DND-41 (cell line): ENCODE measurements at regions not wholly inside any gene's neighbourhood (a gene's known extent, or its start where the extent isn't known, plus 50 kb on each side); places are given as distances from the start of the nearest gene placed in this dataset.

Source experiments
- ATAC-seq: fragments of 200-7000 bp; cut with Tn5 transposase; 3 replicates; pipeline ENCODE4 v1.9.1; 2021; ENCODE audit warnings: low read depth; ENCODE audit not compliant: insufficient read depth
- DNase-seq: peaks from one replicate; pipeline ENCODE4 v3.0.0-alpha.2; 2020
- H2AFZ ChIP-seq: 2 replicates; pipeline ENCODE4 v1.6.0; 2012; ENCODE audit warnings: low read depth, low read length
- H3K27ac ChIP-seq: 2 replicates; pipeline ENCODE4 v1.5.1; 2012; ENCODE audit warnings: low read length, inconsistent platforms
- H3K27me3 ChIP-seq: fragments of 200-600 bp; sonication (generic); 2 replicates; pipeline ENCODE4 v1.6.0; 2012; ENCODE audit warnings: low read length, mild to moderate bottlenecking, inconsistent platforms; ENCODE audit not compliant: insufficient read depth, poor library complexity
- H3K36me3 ChIP-seq: 2 replicates; pipeline ENCODE4 v1.5.1; 2012; ENCODE audit warnings: low read length, inconsistent platforms; ENCODE audit not compliant: insufficient read depth
- H3K4me1 ChIP-seq: 2 replicates; pipeline ENCODE4 v1.5.1; 2012; ENCODE audit warnings: mild to moderate bottlenecking, low read length; ENCODE audit not compliant: insufficient read depth
- H3K4me2 ChIP-seq: 2 replicates; pipeline ENCODE4 v1.6.0; 2012; ENCODE audit warnings: mild to moderate bottlenecking, moderate library complexity, low read length, inconsistent platforms; ENCODE audit not compliant: insufficient read depth
- H3K4me3 ChIP-seq, 2 experiments: fragments of 200-600 bp in 1 of 2; shearing (Covaris generic) in 1 of 2; 2 replicates each; pipeline ENCODE4 v1.5.1; 2012 to 2016; ENCODE audit warnings: inconsistent platforms in 2 of 2, low read length in 2 of 2, mild to moderate bottlenecking in 2 of 2, low read depth in 1 of 2, moderate library complexity in 1 of 2
- H3K79me2 ChIP-seq: 2 replicates; pipeline ENCODE4 v1.6.0; 2012; ENCODE audit warnings: low read length, inconsistent platforms; ENCODE audit not compliant: insufficient read depth
- H3K9ac ChIP-seq: 2 replicates; pipeline ENCODE4 v1.6.0; 2012; ENCODE audit warnings: low read depth, mild to moderate bottlenecking, inconsistent platforms, low read length, moderate library complexity
- H3K9me3 ChIP-seq: 2 replicates; pipeline ENCODE4 v1.5.1; 2012; ENCODE audit warnings: low read length, moderate library complexity, mild to moderate bottlenecking, inconsistent platforms; ENCODE audit not compliant: insufficient read depth, severe bottlenecking
- H4K20me1 ChIP-seq: 2 replicates; pipeline ENCODE4 v1.6.0; 2012; ENCODE audit warnings: low read length; ENCODE audit not compliant: insufficient read depth
- EZH2 ChIP-seq: IDR thresholded peaks from 3 replicates; pipeline ENCODE4 v1.6.1; 2012; ENCODE audit warnings: borderline replicate concordance, low read depth, mild to moderate bottlenecking, moderate library complexity, low read length, inconsistent platforms; ENCODE audit not compliant: severe bottlenecking
- TF ChIP-seq, protein P1 (sequence below): IDR thresholded peaks from 2 replicates; pipeline ENCODE4 v1.5.1; 2012; ENCODE audit warnings: borderline replicate concordance, low read length, moderate library complexity, mild to moderate bottlenecking; ENCODE audit not compliant: poor library complexity, severe bottlenecking; ENCODE audit errors: extremely low read depth

DNA sequence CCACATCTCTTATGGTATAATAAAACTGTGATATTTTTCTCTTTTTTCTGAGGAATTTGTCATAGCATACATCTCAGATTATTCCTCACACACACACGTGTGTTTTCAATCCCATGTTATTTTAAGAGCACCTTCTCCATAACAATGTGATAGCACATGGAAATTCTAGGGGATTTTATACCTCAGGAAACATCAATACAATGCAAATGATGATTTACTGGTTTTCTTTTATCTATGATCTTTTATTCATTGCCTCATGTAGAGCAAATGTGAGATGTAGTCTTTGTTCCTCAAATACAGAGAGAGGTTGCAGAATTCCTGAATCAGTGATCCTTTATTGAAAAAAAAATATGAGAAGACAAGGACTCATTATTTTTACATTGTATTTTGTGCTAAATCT, 128.3 kb upstream of the ROBO1 start:
- DNase-seq (no peak), ATAC-seq (no peak)
- H3K9me3 ChIP-seq: no peaks in the 10 kb centered on the region
- no peaks in the 10 kb centered on the region for H3K27me3 ChIP-seq
- H3K4me3 ChIP-seq: no peak overlapping the region
- no peaks in the 10 kb centered on the region for H3K4me1 ChIP-seq
- H3K9ac ChIP-seq: no peak overlapping the region
- no peak overlapping the region for H2AFZ ChIP-seq
- H3K79me2 ChIP-seq: no peaks in the 10 kb centered on the region
- no peaks in the 10 kb centered on the region for H4K20me1 ChIP-seq
- no peak overlapping the region for H3K4me2 ChIP-seq
- no peaks in the 10 kb centered on the region for H3K36me3 ChIP-seq
- H3K27ac ChIP-seq: no peak overlapping the region
- TF ChIP-seq, protein P1, sequence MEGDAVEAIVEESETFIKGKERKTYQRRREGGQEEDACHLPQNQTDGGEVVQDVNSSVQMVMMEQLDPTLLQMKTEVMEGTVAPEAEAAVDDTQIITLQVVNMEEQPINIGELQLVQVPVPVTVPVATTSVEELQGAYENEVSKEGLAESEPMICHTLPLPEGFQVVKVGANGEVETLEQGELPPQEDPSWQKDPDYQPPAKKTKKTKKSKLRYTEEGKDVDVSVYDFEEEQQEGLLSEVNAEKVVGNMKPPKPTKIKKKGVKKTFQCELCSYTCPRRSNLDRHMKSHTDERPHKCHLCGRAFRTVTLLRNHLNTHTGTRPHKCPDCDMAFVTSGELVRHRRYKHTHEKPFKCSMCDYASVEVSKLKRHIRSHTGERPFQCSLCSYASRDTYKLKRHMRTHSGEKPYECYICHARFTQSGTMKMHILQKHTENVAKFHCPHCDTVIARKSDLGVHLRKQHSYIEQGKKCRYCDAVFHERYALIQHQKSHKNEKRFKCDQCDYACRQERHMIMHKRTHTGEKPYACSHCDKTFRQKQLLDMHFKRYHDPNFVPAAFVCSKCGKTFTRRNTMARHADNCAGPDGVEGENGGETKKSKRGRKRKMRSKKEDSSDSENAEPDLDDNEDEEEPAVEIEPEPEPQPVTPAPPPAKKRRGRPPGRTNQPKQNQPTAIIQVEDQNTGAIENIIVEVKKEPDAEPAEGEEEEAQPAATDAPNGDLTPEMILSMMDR: no peak
- no peak for TF ChIP-seq EZH2

- TF ChIP-seq, protein P1: no peak
- no peak for TF ChIP-seq EZH2
- Histone ChIP-seq H3K4me3 (no peak overlapping the region), H3K9ac (no peak overlapping the region), H3K27me3 (no peaks in the 10 kb centered on the region), H3K4me1 (no peaks in the 10 kb centered on the region), H3K79me2 (no peaks in the 10 kb centered on the region), H3K36me3 (no peaks in the 10 kb centered on the region), H2AFZ (no peak overlapping the region), H4K20me1 (no peaks in the 10 kb centered on the region), H3K4me2 (no peak overlapping the region), H3K27ac (no peak overlapping the region), H3K9me3 (no peaks in the 10 kb centered on the region)
- DNase-seq (no peak), ATAC-seq (no peak)
Measured at GRCh38 chr3:79887213-79887612, 119.4 kb upstream of the ROBO1 start.

DNA sequence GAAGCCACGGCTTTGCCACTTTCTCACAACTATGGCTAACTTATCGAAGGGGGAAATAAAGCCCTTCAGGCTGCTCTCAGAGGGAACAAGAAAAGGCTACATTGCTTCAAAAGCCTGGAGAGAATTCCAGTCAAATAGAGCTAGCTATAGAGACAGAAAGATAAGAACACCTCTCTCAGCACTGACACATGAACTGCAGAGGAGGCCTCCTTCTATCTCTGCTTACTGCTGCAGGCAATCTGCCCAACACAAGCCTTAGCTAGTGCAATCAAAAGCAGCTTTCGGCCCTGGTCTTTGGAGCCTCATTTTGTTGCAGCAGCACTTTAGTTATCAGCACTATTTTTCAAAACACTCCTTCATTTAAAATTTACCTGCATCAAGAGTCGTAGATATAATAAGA, 118.4 kb upstream of the ROBO1 start:
- H2AFZ ChIP-seq: no peak overlapping the region
- no peaks in the 10 kb centered on the region for H3K36me3 ChIP-seq
- no peaks in the 10 kb centered on the region for H4K20me1 ChIP-seq
- DNase-seq (no peak), ATAC-seq (no peak)
- no peak for TF ChIP-seq EZH2
- TF ChIP-seq, protein P1: no peak
- H3K27ac ChIP-seq: no peak overlapping the region
- no peak overlapping the region for H3K9ac ChIP-seq
- H3K79me2 ChIP-seq: no peaks in the 10 kb centered on the region
- no peak overlapping the region for H3K4me3 ChIP-seq
- H3K4me1 ChIP-seq: no peaks in the 10 kb centered on the region
- H3K27me3 ChIP-seq: no peaks in the 10 kb centered on the region
- no peak overlapping the region for H3K4me2 ChIP-seq
- H3K9me3 ChIP-seq: no peaks in the 10 kb centered on the region

DNA sequence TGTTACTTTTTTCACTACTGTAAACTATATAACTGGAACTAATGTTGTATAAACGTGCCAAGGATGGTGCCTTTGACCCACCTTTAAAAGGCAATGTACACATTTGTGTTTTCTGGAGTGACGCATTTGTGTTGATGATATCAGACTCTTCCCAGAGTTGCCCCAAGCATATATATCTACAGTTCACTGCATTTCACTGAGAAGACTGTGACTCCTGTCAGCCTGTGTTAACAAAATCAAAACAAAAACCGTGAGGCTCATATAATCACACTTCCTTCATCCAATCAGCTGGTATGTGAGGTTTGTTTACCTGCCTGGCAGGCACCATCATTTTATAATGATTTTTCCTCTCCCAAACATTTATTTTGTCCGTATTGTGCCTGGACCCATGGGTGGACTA, 117.6 kb upstream of the ROBO1 start:
- Histone ChIP-seq H3K4me1 (no peaks in the 10 kb centered on the region), H3K79me2 (no peaks in the 10 kb centered on the region), H3K4me2 (no peak overlapping the region), H3K4me3 (no peak overlapping the region), H4K20me1 (no peaks in the 10 kb centered on the region), H3K36me3 (no peaks in the 10 kb centered on the region), H3K9ac (no peak overlapping the region), H3K27ac (no peak overlapping the region), H3K27me3 (no peaks in the 10 kb centered on the region), H3K9me3 (no peaks in the 10 kb centered on the region), H2AFZ (no peak overlapping the region)
- ATAC-seq (no peak), DNase-seq (no peak)
- TF ChIP-seq EZH2: no peak
- TF ChIP-seq, protein P1: no peak
